ENCODE measurements at regions not wholly inside any gene's neighbourhood (a gene's known extent, or its start where the extent isn't known, plus 50 kb on each side); places are given as distances from the start of the nearest gene placed in this dataset.
"Not testable (repeated sequence)": the region's sequence is repeated elsewhere in the genome, so short reads cannot be mapped to it uniquely, and the experiment has no call there.

DNA sequence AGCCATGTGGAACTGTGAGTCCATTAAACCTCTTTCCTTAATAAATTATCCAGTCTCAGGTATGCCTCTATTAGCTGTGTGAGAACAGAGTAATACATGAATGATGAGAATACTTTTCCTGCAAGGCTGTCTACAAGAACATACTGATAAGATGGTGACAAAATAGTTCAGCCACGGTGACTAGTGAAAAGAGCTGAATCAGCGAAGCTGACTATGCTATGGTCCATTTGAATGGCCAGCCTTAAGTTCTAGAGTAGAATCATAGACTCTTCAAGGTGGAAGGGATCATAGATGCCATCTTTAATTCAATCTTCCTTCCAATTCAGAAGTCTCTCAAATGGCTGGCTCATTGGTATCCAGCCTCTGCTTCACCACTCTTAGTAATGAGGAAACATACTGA is 163.3 kb downstream of the SPANXN1 start:
- Histone ChIP-seq H3K27me3 (ENCODE audit: control insufficient read depth, extremely low read depth, insufficient read depth, low read length) (no peaks in the 10 kb centered on the region), H3K9me1 (ENCODE audit: control insufficient read depth, extremely low read depth, insufficient read depth, low read length) (no peaks in the 10 kb centered on the region), H4K20me1 (ENCODE audit: control insufficient read depth, extremely low read depth, insufficient read depth, low read length) (no peaks in the 10 kb centered on the region), H3K4me3 (ENCODE audit: control insufficient read depth in 2 of 3, extremely low read depth in 1 of 3, insufficient read depth in 2 of 3, low read depth in 1 of 3, low read length in 3 of 3) (no peak overlapping the region), H3K36me3 (ENCODE audit: control insufficient read depth in 2 of 2, extremely low read depth in 1 of 2, insufficient read depth in 2 of 2, low read length in 2 of 2) (no peaks in the 10 kb centered on the region), H3K4me1 (ENCODE audit: control insufficient read depth, extremely low read depth, insufficient read depth, low read length) (no peaks in the 10 kb centered on the region), H3K9me3 (ENCODE audit: control insufficient read depth, low read depth, low read length) (no peaks in the 10 kb centered on the region), H3K79me2 (ENCODE audit: control insufficient read depth, insufficient read depth, low read length) (no peaks in the 10 kb centered on the region), H3K27ac (ENCODE audit: control insufficient read depth, insufficient read depth, low read length) (no peak overlapping the region), H3K4me2 (ENCODE audit: control insufficient read depth, extremely low read depth, insufficient read depth, low read depth, low read length) (no peak overlapping the region), H3K9ac (ENCODE audit: control insufficient read depth, extremely low read depth, insufficient read depth, low read length) (no peak overlapping the region), H2AFZ (ENCODE audit: control insufficient read depth, low read length) (no peak overlapping the region)
- TF ChIP-seq, protein P1, sequence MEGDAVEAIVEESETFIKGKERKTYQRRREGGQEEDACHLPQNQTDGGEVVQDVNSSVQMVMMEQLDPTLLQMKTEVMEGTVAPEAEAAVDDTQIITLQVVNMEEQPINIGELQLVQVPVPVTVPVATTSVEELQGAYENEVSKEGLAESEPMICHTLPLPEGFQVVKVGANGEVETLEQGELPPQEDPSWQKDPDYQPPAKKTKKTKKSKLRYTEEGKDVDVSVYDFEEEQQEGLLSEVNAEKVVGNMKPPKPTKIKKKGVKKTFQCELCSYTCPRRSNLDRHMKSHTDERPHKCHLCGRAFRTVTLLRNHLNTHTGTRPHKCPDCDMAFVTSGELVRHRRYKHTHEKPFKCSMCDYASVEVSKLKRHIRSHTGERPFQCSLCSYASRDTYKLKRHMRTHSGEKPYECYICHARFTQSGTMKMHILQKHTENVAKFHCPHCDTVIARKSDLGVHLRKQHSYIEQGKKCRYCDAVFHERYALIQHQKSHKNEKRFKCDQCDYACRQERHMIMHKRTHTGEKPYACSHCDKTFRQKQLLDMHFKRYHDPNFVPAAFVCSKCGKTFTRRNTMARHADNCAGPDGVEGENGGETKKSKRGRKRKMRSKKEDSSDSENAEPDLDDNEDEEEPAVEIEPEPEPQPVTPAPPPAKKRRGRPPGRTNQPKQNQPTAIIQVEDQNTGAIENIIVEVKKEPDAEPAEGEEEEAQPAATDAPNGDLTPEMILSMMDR (optimal IDR thresholded peaks at IDR 0.05 in 1 of 3, IDR thresholded peaks at IDR 0.05 in 1 of 3, conservative IDR thresholded peaks at IDR 0.05 in 1 of 3; ENCODE audit: extremely low read depth in 1 of 3, insufficient read depth in 2 of 3, low read length in 3 of 3) = no peak
- TF ChIP-seq EZH2 (IDR thresholded peaks at IDR 0.05; ENCODE audit: low read length) = no peak
- FAIRE-seq (no peak), DNase-seq (ENCODE audit: low read depth, low spot score) (no peak)
- dilution Hi-C loops (cut with MboI; ENCODE audit: extremely low pct_ligation_motif_present, low sequenced_read_pairs) = no loop called here

GRCh38 chrX:145436211-145436610 is 188.9 kb downstream of the SPANXN1 start:
- H3K4me3 ChIP-seq (ENCODE audit: control insufficient read depth in 2 of 3, extremely low read depth in 1 of 3, insufficient read depth in 2 of 3, low read depth in 1 of 3, low read length in 3 of 3); FAIRE-seq; H3K9ac ChIP-seq (ENCODE audit: control insufficient read depth, extremely low read depth, insufficient read depth, low read length); H3K27ac ChIP-seq (ENCODE audit: control insufficient read depth, insufficient read depth, low read length); H2AFZ ChIP-seq (ENCODE audit: control insufficient read depth, low read length); H4K20me1 ChIP-seq (ENCODE audit: control insufficient read depth, extremely low read depth, insufficient read depth, low read length); H3K4me1 ChIP-seq (ENCODE audit: control insufficient read depth, extremely low read depth, insufficient read depth, low read length); dilution Hi-C loops (cut with MboI; ENCODE audit: extremely low pct_ligation_motif_present, low sequenced_read_pairs); H3K4me2 ChIP-seq (ENCODE audit: control insufficient read depth, extremely low read depth, insufficient read depth, low read depth, low read length); DNase-seq (ENCODE audit: low read depth, low spot score); H3K36me3 ChIP-seq (ENCODE audit: control insufficient read depth in 2 of 2, extremely low read depth in 1 of 2, insufficient read depth in 2 of 2, low read length in 2 of 2); H3K27me3 ChIP-seq (ENCODE audit: control insufficient read depth, extremely low read depth, insufficient read depth, low read length); H3K79me2 ChIP-seq (ENCODE audit: control insufficient read depth, insufficient read depth, low read length); H3K9me3 ChIP-seq (ENCODE audit: control insufficient read depth, low read depth, low read length); H3K9me1 ChIP-seq (ENCODE audit: control insufficient read depth, extremely low read depth, insufficient read depth, low read length): not testable (repeated sequence)

- Histone ChIP-seq H3K27me3 (ENCODE audit: control insufficient read depth, extremely low read depth, insufficient read depth, low read length) (no peaks in the 10 kb centered on the region), H3K9ac (ENCODE audit: control insufficient read depth, extremely low read depth, insufficient read depth, low read length) (no peak overlapping the region), H3K9me3 (ENCODE audit: control insufficient read depth, low read depth, low read length) (no peaks in the 10 kb centered on the region), H3K4me2 (ENCODE audit: control insufficient read depth, extremely low read depth, insufficient read depth, low read depth, low read length) (no peak overlapping the region), H3K27ac (ENCODE audit: control insufficient read depth, insufficient read depth, low read length) (no peak overlapping the region), H3K36me3 (ENCODE audit: control insufficient read depth in 2 of 2, extremely low read depth in 1 of 2, insufficient read depth in 2 of 2, low read length in 2 of 2) (no peaks in the 10 kb centered on the region), H3K9me1 (ENCODE audit: control insufficient read depth, extremely low read depth, insufficient read depth, low read length) (no peaks in the 10 kb centered on the region), H2AFZ (ENCODE audit: control insufficient read depth, low read length) (no peak overlapping the region), H3K79me2 (ENCODE audit: control insufficient read depth, insufficient read depth, low read length) (no peaks in the 10 kb centered on the region), H4K20me1 (ENCODE audit: control insufficient read depth, extremely low read depth, insufficient read depth, low read length) (no peaks in the 10 kb centered on the region), H3K4me1 (ENCODE audit: control insufficient read depth, extremely low read depth, insufficient read depth, low read length) (no peaks in the 10 kb centered on the region), H3K4me3 (ENCODE audit: control insufficient read depth in 2 of 3, extremely low read depth in 1 of 3, insufficient read depth in 2 of 3, low read depth in 1 of 3, low read length in 3 of 3) (no peak overlapping the region)
- TF ChIP-seq, protein P1 (optimal IDR thresholded peaks at IDR 0.05 in 1 of 3, IDR thresholded peaks at IDR 0.05 in 1 of 3, conservative IDR thresholded peaks at IDR 0.05 in 1 of 3; ENCODE audit: extremely low read depth in 1 of 3, insufficient read depth in 2 of 3, low read length in 3 of 3) = no peak
- no peak for TF ChIP-seq EZH2 (IDR thresholded peaks at IDR 0.05; ENCODE audit: low read length)
- DNase-seq (ENCODE audit: low read depth, low spot score) (no peak), FAIRE-seq (no peak)
- dilution Hi-C loops (cut with MboI; ENCODE audit: extremely low pct_ligation_motif_present, low sequenced_read_pairs) = no loop called here
Measured at GRCh38 chrX:145464650-145465049, 217.3 kb downstream of the SPANXN1 start.

All from keratinocyte (primary cell).